ENCODE measurements at regions not wholly inside any gene's neighbourhood (a gene's known extent, or its start where the extent isn't known, plus 50 kb on each side); places are given as distances from the start of the nearest gene placed in this dataset.

DNA sequence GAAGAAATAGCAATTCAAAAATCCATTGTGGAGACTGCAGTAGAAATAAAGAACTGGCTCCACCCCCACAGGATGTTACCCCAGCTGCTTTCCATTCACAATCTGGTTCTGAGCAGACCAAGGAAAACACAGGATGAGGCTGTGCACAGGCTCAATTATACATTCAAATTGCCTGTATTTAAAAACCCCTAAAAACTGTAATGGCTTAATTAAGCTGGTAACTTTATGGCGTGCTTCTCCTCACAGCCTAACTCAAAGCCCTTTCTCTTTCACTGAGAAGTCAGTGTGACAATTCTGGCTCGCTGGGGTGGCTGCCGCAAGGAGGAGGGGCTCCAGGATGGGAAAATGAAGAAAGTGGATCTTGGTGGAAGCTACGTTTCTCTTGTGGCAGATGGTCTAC, 1191.1 kb downstream of the SORCS1 start:
- TF ChIP-seq, protein P1, sequence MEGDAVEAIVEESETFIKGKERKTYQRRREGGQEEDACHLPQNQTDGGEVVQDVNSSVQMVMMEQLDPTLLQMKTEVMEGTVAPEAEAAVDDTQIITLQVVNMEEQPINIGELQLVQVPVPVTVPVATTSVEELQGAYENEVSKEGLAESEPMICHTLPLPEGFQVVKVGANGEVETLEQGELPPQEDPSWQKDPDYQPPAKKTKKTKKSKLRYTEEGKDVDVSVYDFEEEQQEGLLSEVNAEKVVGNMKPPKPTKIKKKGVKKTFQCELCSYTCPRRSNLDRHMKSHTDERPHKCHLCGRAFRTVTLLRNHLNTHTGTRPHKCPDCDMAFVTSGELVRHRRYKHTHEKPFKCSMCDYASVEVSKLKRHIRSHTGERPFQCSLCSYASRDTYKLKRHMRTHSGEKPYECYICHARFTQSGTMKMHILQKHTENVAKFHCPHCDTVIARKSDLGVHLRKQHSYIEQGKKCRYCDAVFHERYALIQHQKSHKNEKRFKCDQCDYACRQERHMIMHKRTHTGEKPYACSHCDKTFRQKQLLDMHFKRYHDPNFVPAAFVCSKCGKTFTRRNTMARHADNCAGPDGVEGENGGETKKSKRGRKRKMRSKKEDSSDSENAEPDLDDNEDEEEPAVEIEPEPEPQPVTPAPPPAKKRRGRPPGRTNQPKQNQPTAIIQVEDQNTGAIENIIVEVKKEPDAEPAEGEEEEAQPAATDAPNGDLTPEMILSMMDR (IDR thresholded peaks at IDR 0.05): no peak
- no peak for TF ChIP-seq ZFX (IDR thresholded peaks at IDR 0.05; ENCODE audit: borderline replicate concordance)

Data from 22Rv1 (cell line).